Osteoblast (primary cell): ENCODE measurements at regions not wholly inside any gene's neighbourhood (a gene's known extent, or its start where the extent isn't known, plus 50 kb on each side); places are given as distances from the start of the nearest gene placed in this dataset.
A peak's percentile ranks its signal among the peaks of the same experiment; 100 is the strongest.

Experiments used
- DNase-seq: peaks from one replicate; pipeline ENCODE4 v3.0.0; 2011; ENCODE audit warnings: low spot score, mixed read lengths; ENCODE audit not compliant: insufficient read length; ENCODE audit errors: missing footprints
- H2AFZ ChIP-seq: 2 replicates; pipeline ENCODE4 v1.6.0; 2011; ENCODE audit warnings: mild to moderate bottlenecking, low read length
- H3K27ac ChIP-seq: 2 replicates; pipeline ENCODE4 v1.5.1; 2011; ENCODE audit warnings: mild to moderate bottlenecking, low read depth, low read length, moderate library complexity
- H3K27me3 ChIP-seq: 2 replicates; pipeline ENCODE4 v1.6.0; 2012; ENCODE audit warnings: mild to moderate bottlenecking, control low read depth, inconsistent platforms, low read length, moderate library complexity; ENCODE audit not compliant: insufficient read depth
- H3K36me3 ChIP-seq: 2 replicates; pipeline ENCODE4 v1.5.1; 2011; ENCODE audit warnings: mild to moderate bottlenecking, low read length, control low read depth, moderate library complexity; ENCODE audit not compliant: insufficient read depth
- H3K4me1 ChIP-seq: 2 replicates; pipeline ENCODE4 v1.5.1; 2011; ENCODE audit warnings: mild to moderate bottlenecking, low read length, control low read depth, moderate library complexity; ENCODE audit not compliant: insufficient read depth
- H3K4me2 ChIP-seq: 2 replicates; pipeline ENCODE4 v1.6.0; 2011; ENCODE audit warnings: mild to moderate bottlenecking, low read length; ENCODE audit not compliant: insufficient read depth
- H3K4me3 ChIP-seq: fragments of 200-600 bp; sonication (generic); 3 replicates; pipeline ENCODE4 v1.5.1; 2012; ENCODE audit warnings: mild to moderate bottlenecking, low read length, inconsistent platforms; ENCODE audit not compliant: insufficient read depth
- H3K79me2 ChIP-seq: 2 replicates; pipeline ENCODE4 v1.6.0; 2012; ENCODE audit warnings: mild to moderate bottlenecking, low read length, control low read depth, inconsistent platforms; ENCODE audit not compliant: insufficient read depth
- H3K9me3 ChIP-seq: 2 replicates; pipeline ENCODE4 v1.5.1; 2011; ENCODE audit warnings: low read depth, low read length, control low read depth
- H4K20me1 ChIP-seq: 2 replicates; pipeline ENCODE4 v1.6.0; 2012; ENCODE audit warnings: mild to moderate bottlenecking, low read length, control low read depth; ENCODE audit not compliant: insufficient read depth
- TF ChIP-seq, protein P1 (sequence below): IDR thresholded peaks from 2 replicates; pipeline ENCODE4 v1.5.1; 2011; ENCODE audit warnings: mild to moderate bottlenecking, low read depth, low read length, moderate library complexity; ENCODE audit errors: extremely low read depth

DNA sequence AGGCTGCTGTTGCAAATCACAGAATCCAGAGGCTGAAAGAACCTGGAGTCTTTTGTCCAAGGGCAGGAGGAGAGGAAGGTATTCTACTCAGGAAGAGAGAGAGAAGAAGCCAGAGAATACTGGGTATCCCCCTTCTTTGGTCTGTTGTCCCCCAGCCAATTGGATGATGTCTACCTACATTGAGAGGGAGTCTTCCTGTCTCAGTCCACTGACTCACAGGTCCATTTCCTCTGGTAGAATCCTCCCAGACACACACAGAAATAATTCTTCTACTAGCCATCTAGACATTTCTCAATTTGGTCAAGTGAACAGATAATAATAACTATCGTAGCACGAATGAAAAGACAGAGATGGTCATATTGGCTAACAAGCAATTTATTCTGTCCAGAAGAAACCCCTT lies 416.4 kb upstream of the UBE2E3 start:
- peak overlapping the region; percentile 43 for H2AFZ ChIP-seq

DNA sequence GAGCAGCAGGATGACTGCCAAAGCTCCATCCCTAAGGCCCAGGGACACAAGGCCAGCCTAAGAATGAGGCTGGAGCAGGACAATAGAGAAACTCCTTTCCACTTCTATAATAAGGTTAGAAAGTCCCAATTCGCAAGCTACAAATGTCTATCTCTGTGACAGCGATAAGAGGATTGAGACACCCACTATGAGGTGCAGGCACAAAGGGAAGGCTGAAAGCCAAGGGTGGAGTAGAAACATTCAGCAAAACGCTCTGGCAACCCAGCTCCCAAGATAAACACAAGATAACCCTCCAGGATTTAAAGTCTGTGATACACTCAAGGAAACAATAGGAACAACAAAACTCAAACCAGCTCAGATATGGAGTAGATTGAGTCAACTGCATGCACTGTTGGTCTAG lies 418.0 kb upstream of the UBE2E3 start:
- Histone ChIP-seq H3K4me3 (no peak overlapping the region), H3K9me3 (no peaks in the 10 kb centered on the region), H4K20me1 (no peaks in the 10 kb centered on the region), H2AFZ (peak overlapping the region; percentile 63), H3K27ac (no peak overlapping the region), H3K79me2 (no peaks in the 10 kb centered on the region), H3K27me3 (no peaks in the 10 kb centered on the region), H3K4me1 (peaks cover 3% of the 10 kb centered on the region), H3K4me2 (no peak overlapping the region), H3K36me3 (no peaks in the 10 kb centered on the region)
- TF ChIP-seq, protein P1, sequence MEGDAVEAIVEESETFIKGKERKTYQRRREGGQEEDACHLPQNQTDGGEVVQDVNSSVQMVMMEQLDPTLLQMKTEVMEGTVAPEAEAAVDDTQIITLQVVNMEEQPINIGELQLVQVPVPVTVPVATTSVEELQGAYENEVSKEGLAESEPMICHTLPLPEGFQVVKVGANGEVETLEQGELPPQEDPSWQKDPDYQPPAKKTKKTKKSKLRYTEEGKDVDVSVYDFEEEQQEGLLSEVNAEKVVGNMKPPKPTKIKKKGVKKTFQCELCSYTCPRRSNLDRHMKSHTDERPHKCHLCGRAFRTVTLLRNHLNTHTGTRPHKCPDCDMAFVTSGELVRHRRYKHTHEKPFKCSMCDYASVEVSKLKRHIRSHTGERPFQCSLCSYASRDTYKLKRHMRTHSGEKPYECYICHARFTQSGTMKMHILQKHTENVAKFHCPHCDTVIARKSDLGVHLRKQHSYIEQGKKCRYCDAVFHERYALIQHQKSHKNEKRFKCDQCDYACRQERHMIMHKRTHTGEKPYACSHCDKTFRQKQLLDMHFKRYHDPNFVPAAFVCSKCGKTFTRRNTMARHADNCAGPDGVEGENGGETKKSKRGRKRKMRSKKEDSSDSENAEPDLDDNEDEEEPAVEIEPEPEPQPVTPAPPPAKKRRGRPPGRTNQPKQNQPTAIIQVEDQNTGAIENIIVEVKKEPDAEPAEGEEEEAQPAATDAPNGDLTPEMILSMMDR: no peak
- no peak for DNase-seq

More for the DNA sequence above, 416.4 kb upstream of the UBE2E3 start:
- Histone ChIP-seq H3K27ac (no peak overlapping the region), H3K4me3 (no peak overlapping the region), H4K20me1 (no peaks in the 10 kb centered on the region), H3K4me2 (no peak overlapping the region), H3K4me1 (peaks cover 3% of the 10 kb centered on the region), H3K79me2 (no peaks in the 10 kb centered on the region), H3K27me3 (no peaks in the 10 kb centered on the region), H3K36me3 (no peaks in the 10 kb centered on the region), H3K9me3 (no peaks in the 10 kb centered on the region)
- TF ChIP-seq, protein P1: no peak
- DNase-seq: no peak

DNA sequence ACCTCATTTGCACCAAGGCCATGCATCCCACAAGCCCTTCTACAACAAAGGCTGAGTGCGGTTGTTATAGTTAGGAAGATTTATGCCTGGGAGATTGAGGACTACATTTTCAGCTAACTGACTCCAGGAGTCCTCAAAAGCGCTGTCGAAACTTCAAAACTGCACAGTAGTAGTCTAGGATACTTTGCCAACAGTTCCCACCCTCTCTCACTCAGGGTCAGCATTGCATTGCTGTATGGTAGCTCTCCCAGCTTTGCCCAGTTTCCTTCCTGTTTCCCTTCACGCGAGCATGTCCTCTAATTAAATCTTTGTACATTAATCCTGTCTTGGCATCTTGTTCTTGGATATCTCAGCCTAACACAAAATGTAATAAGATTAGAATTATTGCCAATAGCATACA lies 420.6 kb upstream of the UBE2E3 start:
- peaks cover 3% of the 10 kb centered on the region for H3K4me1 ChIP-seq
- H3K9me3 ChIP-seq: no peaks in the 10 kb centered on the region
- H3K27me3 ChIP-seq: no peaks in the 10 kb centered on the region
- H3K4me2 ChIP-seq: peak overlapping the region; percentile 70
- H3K36me3 ChIP-seq: no peaks in the 10 kb centered on the region
- no peak overlapping the region for H3K27ac ChIP-seq
- no peaks in the 10 kb centered on the region for H4K20me1 ChIP-seq
- peak overlapping the region; percentile 49 for H3K4me3 ChIP-seq
- TF ChIP-seq, protein P1: no peak
- peak overlapping the region; percentile 89 for H2AFZ ChIP-seq
- peak; percentile 17 for DNase-seq
- H3K79me2 ChIP-seq: no peaks in the 10 kb centered on the region

DNA sequence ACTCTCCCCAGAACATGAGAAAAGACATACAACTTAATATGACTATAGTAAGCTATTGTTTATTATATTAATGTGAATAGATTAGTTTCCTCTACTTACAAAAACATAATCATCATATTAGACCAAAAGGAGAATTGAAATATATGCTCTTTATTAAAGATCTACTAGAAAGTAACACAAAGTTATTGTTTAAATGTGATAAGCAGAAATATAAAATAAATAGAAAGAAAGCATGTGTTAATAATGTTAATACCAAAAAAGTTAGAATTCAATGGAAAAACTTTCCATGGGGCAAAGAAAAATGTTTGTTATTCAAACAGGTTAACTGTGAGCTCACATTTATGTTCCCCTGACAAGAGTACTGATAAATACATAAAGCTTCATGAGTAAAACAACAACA lies 421.4 kb upstream of the UBE2E3 start:
- Histone ChIP-seq H3K4me3 (no peak overlapping the region), H4K20me1 (no peaks in the 10 kb centered on the region), H3K4me2 (no peak overlapping the region), H3K4me1 (peaks cover 3% of the 10 kb centered on the region), H3K27ac (no peak overlapping the region), H3K9me3 (no peaks in the 10 kb centered on the region), H2AFZ (no peak overlapping the region), H3K79me2 (no peaks in the 10 kb centered on the region), H3K36me3 (no peaks in the 10 kb centered on the region), H3K27me3 (no peaks in the 10 kb centered on the region)
- TF ChIP-seq, protein P1: no peak
- DNase-seq: no peak
